Right lobe of liver (tissue), 6 donors: ENCODE measurements at regions not wholly inside any gene's neighbourhood (a gene's known extent, or its start where the extent isn't known, plus 50 kb on each side); places are given as distances from the start of the nearest gene placed in this dataset.

Experiments
- ATAC-seq, 4 donors: fragments of 200-7000 bp; cut with Tn5 transposase; one replicate each; pipeline ENCODE4 v1.9.1; 2020; ENCODE audit warnings: mild to moderate bottlenecking in 4 of 4, moderate library complexity in 4 of 4
- DNase-seq, 3 donors: peaks; one replicate each; pipeline ENCODE4 v3.0.0-alpha.2; 2020
- H3K27ac ChIP-seq, 3 donors: fragments of 200-600 bp; one replicate each; pipeline ENCODE4 v1.8.0; 2022
- H3K27me3 ChIP-seq, 2 donors: fragments of 200-600 bp; one replicate each; pipeline ENCODE4 v1.8.0; 2022
- H3K36me3 ChIP-seq, 4 donors: fragments of 200-600 bp; sonication (generic) in 1 of 4; one replicate each; pipeline versions ENCODE4 v1.5.1 to v1.8.0; 2017 to 2022; ENCODE audit warnings: control low read depth in 1 of 4
- H3K4me1 ChIP-seq, 4 donors: fragments of 200-600 bp; sonication (generic) in 1 of 4; one replicate each; pipeline versions ENCODE4 v1.5.1 to v1.8.0; 2017 to 2022; ENCODE audit warnings: control low read depth in 1 of 4
- H3K4me3 ChIP-seq, 3 donors: fragments of 200-600 bp; one replicate each; pipeline ENCODE4 v1.8.0; 2022
- H3K9me3 ChIP-seq, 4 donors: fragments of 200-600 bp; sonication (generic) in 1 of 4; one replicate each; pipeline versions ENCODE4 v1.5.1 to v1.8.0; 2017 to 2022; ENCODE audit warnings: control low read depth in 1 of 4
- CTCF ChIP-seq, 4 donors: fragments of 200-600 bp in 3 of 4; fragments of 450-650 bp in 1 of 4; IDR thresholded peaks; one replicate each; pipeline versions ENCODE4 v1.5.1 to v1.8.0; 2016 to 2022; ENCODE audit warnings: antibody characterized with exemption in 4 of 4, mild to moderate bottlenecking in 2 of 4
- POLR2A ChIP-seq: fragments of 450-650 bp; IDR thresholded peaks from one replicate; pipeline ENCODE4 v1.6.1; 2017; ENCODE audit warnings: antibody characterized with exemption, mild to moderate bottlenecking
- WGBS: methylation state at CpG from one replicate; pipeline ENCODE4 v1.1.6; 2018; ENCODE audit warnings: low coverage, low lambda C conversion rate; ENCODE audit not compliant: insufficient coverage; ENCODE audit errors: missing lambda C conversion rate; 5-methylcytosine and 5-hydroxymethylcytosine counted together
- intact Hi-C, 2 donors: fragments of 100-400 bp; cut with DNase I; formaldehyde crosslinking; loops; one replicate each; pipeline versions ENCODE4 v1.11.2 to v1.14.1; 2022
- donor health status: DM: no; HTN: yes; CAD: no.
- donor health status: DM: no; HTN: no; CAD: no.
- donor health status: DM: no; HTN: no; CAD: no.
- donor health status: DM: no; HTN: yes; CAD: no.
- donor health status: DM: no; HTN: yes; CAD: no.

GRCh38 chr11:97955595-97955994 lies 1065.2 kb upstream of the CNTN5 start:
- WGBS = 29% methylated on average over 2 of the region's 2 CpGs
- no peak for TF ChIP-seq CTCF (IDR thresholded peaks at IDR 0.05)
- TF ChIP-seq POLR2A = no peak
- Histone ChIP-seq H3K27ac (no peak overlapping the region), H3K4me3 (no peak overlapping the region), H3K4me1 (no peaks in the 10 kb centered on the region), H3K27me3 (no peaks in the 10 kb centered on the region), H3K9me3 (no peaks in the 10 kb centered on the region), H3K36me3 (no peaks in the 10 kb centered on the region)
- ATAC-seq (no peak), DNase-seq (no peak)
- intact Hi-C loops = no loop called here

- Histone ChIP-seq H3K4me3 (no peak overlapping the region), H3K27ac (no peak overlapping the region), H3K9me3 (no peaks in the 10 kb centered on the region), H3K27me3 (no peaks in the 10 kb centered on the region), H3K4me1 (no peaks in the 10 kb centered on the region), H3K36me3 (no peaks in the 10 kb centered on the region)
- intact Hi-C loops = no loop called here
- TF ChIP-seq CTCF (IDR thresholded peaks at IDR 0.05) (no peak), POLR2A (no peak)
- ATAC-seq = no peak
- no peak for DNase-seq
- 25% methylated on average over 2 of the region's 2 CpGs for WGBS
These were observed 1063.8 kb upstream of the CNTN5 start for GRCh38 chr11:97956904-97957303.

- intact Hi-C loops = no loop called here
- Histone ChIP-seq H3K4me1 (no peaks in the 10 kb centered on the region), H3K27me3 (no peaks in the 10 kb centered on the region), H3K27ac (no peak overlapping the region), H3K9me3 (no peaks in the 10 kb centered on the region), H3K36me3 (no peaks in the 10 kb centered on the region), H3K4me3 (no peak overlapping the region)
- ATAC-seq (no peak), DNase-seq (no peak)
- no peak for TF ChIP-seq POLR2A
- no peak for TF ChIP-seq CTCF (IDR thresholded peaks at IDR 0.05)
- WGBS = 64% methylated on average over 4 of the region's 4 CpGs
These were observed 1059.3 kb upstream of the CNTN5 start for GRCh38 chr11:97961431-97961830.

- TF ChIP-seq POLR2A (no peak), CTCF (IDR thresholded peaks at IDR 0.05) (no peak)
- DNase-seq (no peak), ATAC-seq (no peak)
- no peaks in the 10 kb centered on the region for H3K4me1 ChIP-seq
- intact Hi-C loops = no loop called here
- H3K9me3 ChIP-seq = no peaks in the 10 kb centered on the region
- H3K27ac ChIP-seq = no peak overlapping the region
- 0% methylated on average over 1 of the region's 1 CpG for WGBS
- no peaks in the 10 kb centered on the region for H3K36me3 ChIP-seq
- H3K4me3 ChIP-seq = no peak overlapping the region
- no peaks in the 10 kb centered on the region for H3K27me3 ChIP-seq
These were observed 1058.0 kb upstream of the CNTN5 start for GRCh38 chr11:97962758-97963157.
